EH (cell line): ENCODE measurements at regions not wholly inside any gene's neighbourhood (a gene's known extent, or its start where the extent isn't known, plus 50 kb on each side); places are given as distances from the start of the nearest gene placed in this dataset.

Experiments
- DNase-seq: peaks from one replicate; pipeline ENCODE4 v3.0.0-alpha.2; 2015; ENCODE audit warnings: low read depth

GRCh38 chr2:79355569-79355968 lies 157.3 kb upstream of the CTNNA2 start:
- no peak for DNase-seq

GRCh38 chr2:79327460-79327859 lies 167.9 kb upstream of the REG3A start:
- no peak for DNase-seq

GRCh38 chr2:79320871-79321270 lies 161.3 kb upstream of the REG3A start:
- no peak for DNase-seq

- DNase-seq, result no peak
Observed at GRCh38 chr2:79294994-79295393, 135.4 kb upstream of the REG3A start.

- no peak for DNase-seq
Observed at GRCh38 chr2:79292958-79293315, 133.4 kb upstream of the REG3A start.

GRCh38 chr2:79292239-79292957 lies 132.8 kb upstream of the REG3A start:
- DNase-seq, result no peak

- DNase-seq, result no peak
Observed at GRCh38 chr2:79275863-79276262, 116.3 kb upstream of the REG3A start.

GRCh38 chr2:79275197-79275596 lies 115.6 kb upstream of the REG3A start:
- no peak for DNase-seq

- no peak for DNase-seq
Observed at GRCh38 chr2:79272616-79273015, 113.1 kb upstream of the REG3A start.

GRCh38 chr2:79271456-79271855 lies 111.9 kb upstream of the REG3A start:
- no peak for DNase-seq

- DNase-seq, result no peak
Observed at GRCh38 chr2:79260848-79261247, 101.3 kb upstream of the REG3A start.

GRCh38 chr2:79259959-79260358 lies 100.4 kb upstream of the REG3A start:
- no peak for DNase-seq

- no peak for DNase-seq
Observed at GRCh38 chr2:79259296-79259695, 99.7 kb upstream of the REG3A start.

GRCh38 chr2:79253243-79253774 lies 93.8 kb upstream of the REG3A start:
- DNase-seq, result no peak

- no peak for DNase-seq
Observed at GRCh38 chr2:79250656-79251055, 91.1 kb upstream of the REG3A start.

GRCh38 chr2:79248776-79249175 lies 89.2 kb upstream of the REG3A start:
- no peak for DNase-seq

- DNase-seq, result no peak
Observed at GRCh38 chr2:79235135-79235534, 75.6 kb upstream of the REG3A start.

- no peak for DNase-seq
Observed at GRCh38 chr2:79223539-79223938, 64.0 kb upstream of the REG3A start.

GRCh38 chr2:79219383-79219988 lies 59.9 kb upstream of the REG3A start:
- peak; percentile 16 for DNase-seq

- DNase-seq, result no peak
Observed at GRCh38 chr2:79210274-79210917, 50.8 kb upstream of the REG3A start.
